ENCODE measurements at regions not wholly inside any gene's neighbourhood (a gene's known extent, or its start where the extent isn't known, plus 50 kb on each side); places are given as distances from the start of the nearest gene placed in this dataset.

GRCh38 chr5:166068547-166069335 is 2222.7 kb upstream of the WWC1 start:
- Histone ChIP-seq H3K9me3 (ENCODE audit: insufficient read depth, low read depth, low read length) (no peaks in the 10 kb centered on the region), H2AFZ (ENCODE audit: insufficient read depth, low read length, poor library complexity) (no peak overlapping the region), H4K91ac (ENCODE audit: low read depth, low read length) (no peak overlapping the region), H2BK5ac (ENCODE audit: low read depth, low read length, poor library complexity) (no peak overlapping the region), H2AK5ac (ENCODE audit: low read length) (no peak overlapping the region), H3K27ac (ENCODE audit: low read depth, low read length) (no peak overlapping the region), H4K12ac (ENCODE audit: low read depth, low read length) (no peak overlapping the region), H3K14ac (ENCODE audit: low read length) (no peak overlapping the region), H3K4me3 (ENCODE audit: low read depth, low read length) (no peak overlapping the region), H2BK120ac (ENCODE audit: insufficient read depth, low read length, poor library complexity) (no peak overlapping the region), H3K9ac (ENCODE audit: low read length) (no peak overlapping the region), H3K79me2 (ENCODE audit: control insufficient read depth, insufficient read depth, low read length, poor library complexity) (no peaks in the 10 kb centered on the region), H3K18ac (ENCODE audit: low read length) (no peak overlapping the region), H3K36me3 (ENCODE audit: control insufficient read depth in 1 of 2, insufficient read depth in 2 of 2, low read length in 2 of 2) (no peaks in the 10 kb centered on the region), H3K4me1 (ENCODE audit: control insufficient read depth in 1 of 2, insufficient read depth in 2 of 2, low read length in 2 of 2) (no peaks in the 10 kb centered on the region), H4K8ac (ENCODE audit: low read depth, low read length) (no peak overlapping the region), H3K79me1 (ENCODE audit: low read length) (no peaks in the 10 kb centered on the region), H3K4me2 (ENCODE audit: low read length) (no peak overlapping the region), H2BK12ac (ENCODE audit: low read length) (no peak overlapping the region), H3K27me3 (ENCODE audit: insufficient read depth, low read length) (no peaks in the 10 kb centered on the region), H3K23ac (ENCODE audit: low read length) (no peak overlapping the region), H3K4ac (ENCODE audit: low read depth, low read length) (no peak overlapping the region)
- peak in 1 of 2 donors; percentile 4 for DNase-seq
- WGBS (ENCODE audit: extremely low coverage, insufficient coverage, insufficient read length), result no CpG with 5 or more reads among the region's 9 CpGs

DNA sequence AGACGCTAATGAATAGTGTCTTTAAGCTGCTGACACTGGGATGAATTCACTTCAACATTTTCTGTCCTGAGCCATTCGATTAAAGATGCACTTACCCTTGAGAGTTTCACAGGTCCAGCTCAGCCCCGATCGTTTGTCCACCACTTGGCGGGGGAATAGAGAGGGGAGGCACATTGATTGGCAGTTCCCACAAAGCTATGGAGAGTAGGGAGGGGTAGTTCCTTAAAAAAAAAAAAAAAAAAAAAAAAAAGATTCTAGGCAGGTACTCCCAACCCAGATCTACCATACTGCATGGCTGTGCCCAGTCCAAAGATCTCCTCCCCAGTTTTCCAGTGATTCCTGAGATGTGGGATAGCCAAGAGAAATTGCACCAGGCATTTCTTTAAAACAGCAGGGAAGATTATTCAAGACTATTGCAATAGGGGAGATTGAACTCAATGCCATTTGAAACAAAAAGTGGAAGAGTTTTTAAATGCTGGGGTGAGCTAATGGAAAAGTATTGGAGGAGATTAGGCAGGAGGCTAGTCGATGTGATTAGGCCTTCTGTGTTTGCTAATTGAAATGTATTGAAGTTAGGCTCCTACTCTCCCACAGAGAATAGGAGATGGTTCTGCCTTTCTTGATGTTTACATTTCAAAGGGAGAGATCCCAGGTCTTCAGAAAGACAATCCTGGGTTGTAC is 2217.4 kb upstream of the WWC1 start:
- H2BK12ac ChIP-seq (ENCODE audit: low read length), result no peak overlapping the region
- no peak overlapping the region for H4K91ac ChIP-seq (ENCODE audit: low read depth, low read length)
- H2AFZ ChIP-seq (ENCODE audit: insufficient read depth, low read length, poor library complexity), result no peak overlapping the region
- no peak overlapping the region for H3K4ac ChIP-seq (ENCODE audit: low read depth, low read length)
- H3K79me2 ChIP-seq (ENCODE audit: control insufficient read depth, insufficient read depth, low read length, poor library complexity), result no peaks in the 10 kb centered on the region
- H3K9me3 ChIP-seq (ENCODE audit: insufficient read depth, low read depth, low read length), result no peaks in the 10 kb centered on the region
- no peak overlapping the region for H3K4me3 ChIP-seq (ENCODE audit: low read depth, low read length)
- H3K36me3 ChIP-seq (ENCODE audit: control insufficient read depth in 1 of 2, insufficient read depth in 2 of 2, low read length in 2 of 2), result no peaks in the 10 kb centered on the region
- no peak overlapping the region for H4K8ac ChIP-seq (ENCODE audit: low read depth, low read length)
- no peak overlapping the region for H4K12ac ChIP-seq (ENCODE audit: low read depth, low read length)
- no peak overlapping the region for H2BK120ac ChIP-seq (ENCODE audit: insufficient read depth, low read length, poor library complexity)
- H2AK5ac ChIP-seq (ENCODE audit: low read length), result no peak overlapping the region
- H3K79me1 ChIP-seq (ENCODE audit: low read length), result no peaks in the 10 kb centered on the region
- H3K27me3 ChIP-seq (ENCODE audit: insufficient read depth, low read length), result no peaks in the 10 kb centered on the region
- no CpG with 5 or more reads among the region's 6 CpGs for WGBS (ENCODE audit: extremely low coverage, insufficient coverage, insufficient read length)
- no peak overlapping the region for H3K14ac ChIP-seq (ENCODE audit: low read length)
- no peak overlapping the region for H3K4me2 ChIP-seq (ENCODE audit: low read length)
- no peak for DNase-seq
- H3K18ac ChIP-seq (ENCODE audit: low read length), result no peak overlapping the region
- H3K9ac ChIP-seq (ENCODE audit: low read length), result no peak overlapping the region
- no peaks in the 10 kb centered on the region for H3K4me1 ChIP-seq (ENCODE audit: control insufficient read depth in 1 of 2, insufficient read depth in 2 of 2, low read length in 2 of 2)
- no peak overlapping the region for H3K23ac ChIP-seq (ENCODE audit: low read length)
- H3K27ac ChIP-seq (ENCODE audit: low read depth, low read length), result no peak overlapping the region
- H2BK5ac ChIP-seq (ENCODE audit: low read depth, low read length, poor library complexity), result no peak overlapping the region

- no peak overlapping the region for H2BK120ac ChIP-seq (ENCODE audit: insufficient read depth, low read length, poor library complexity)
- DNase-seq, result no peak
- WGBS (ENCODE audit: extremely low coverage, insufficient coverage, insufficient read length), result no CpG with 5 or more reads among the region's 5 CpGs
These were observed 2216.6 kb upstream of the WWC1 start for GRCh38 chr5:166074582-166075481.

GRCh38 chr5:166083183-166083959 is 2208.1 kb upstream of the WWC1 start:
- H3K79me2 ChIP-seq (ENCODE audit: control insufficient read depth, insufficient read depth, low read length, poor library complexity), result no peaks in the 10 kb centered on the region
- no peak overlapping the region for H3K9ac ChIP-seq (ENCODE audit: low read length)
- H3K4ac ChIP-seq (ENCODE audit: low read depth, low read length), result no peak overlapping the region
- H4K12ac ChIP-seq (ENCODE audit: low read depth, low read length), result no peak overlapping the region
- no peak overlapping the region for H2BK120ac ChIP-seq (ENCODE audit: insufficient read depth, low read length, poor library complexity)
- no peak overlapping the region for H3K23ac ChIP-seq (ENCODE audit: low read length)
- no peak overlapping the region for H2AFZ ChIP-seq (ENCODE audit: insufficient read depth, low read length, poor library complexity)
- H3K4me2 ChIP-seq (ENCODE audit: low read length), result no peak overlapping the region
- H3K27me3 ChIP-seq (ENCODE audit: insufficient read depth, low read length), result no peaks in the 10 kb centered on the region
- no peak overlapping the region for H3K27ac ChIP-seq (ENCODE audit: low read depth, low read length)
- no peak overlapping the region for H3K4me3 ChIP-seq (ENCODE audit: low read depth, low read length)
- no peak overlapping the region for H4K8ac ChIP-seq (ENCODE audit: low read depth, low read length)
- H2BK12ac ChIP-seq (ENCODE audit: low read length), result no peak overlapping the region
- no peak overlapping the region for H4K91ac ChIP-seq (ENCODE audit: low read depth, low read length)
- H3K18ac ChIP-seq (ENCODE audit: low read length), result no peak overlapping the region
- H3K79me1 ChIP-seq (ENCODE audit: low read length), result no peaks in the 10 kb centered on the region
- H3K14ac ChIP-seq (ENCODE audit: low read length), result no peak overlapping the region
- H2AK5ac ChIP-seq (ENCODE audit: low read length), result no peak overlapping the region
- H2BK5ac ChIP-seq (ENCODE audit: low read depth, low read length, poor library complexity), result no peak overlapping the region
- DNase-seq, result peak in 1 of 2 donors; percentile 9
- WGBS (ENCODE audit: extremely low coverage, insufficient coverage, insufficient read length), result no CpG with 5 or more reads among the region's 11 CpGs
- H3K36me3 ChIP-seq (ENCODE audit: control insufficient read depth in 1 of 2, insufficient read depth in 2 of 2, low read length in 2 of 2), result no peaks in the 10 kb centered on the region
- H3K9me3 ChIP-seq (ENCODE audit: insufficient read depth, low read depth, low read length), result no peaks in the 10 kb centered on the region
- H3K4me1 ChIP-seq (ENCODE audit: control insufficient read depth in 1 of 2, insufficient read depth in 2 of 2, low read length in 2 of 2), result no peaks in the 10 kb centered on the region

More at GRCh38 chr5:166074582-166075481, 2216.6 kb upstream of the WWC1 start:
- no peaks in the 10 kb centered on the region for H3K79me1 ChIP-seq (ENCODE audit: low read length)
- H3K9ac ChIP-seq (ENCODE audit: low read length), result no peak overlapping the region
- H4K12ac ChIP-seq (ENCODE audit: low read depth, low read length), result no peak overlapping the region
- H3K14ac ChIP-seq (ENCODE audit: low read length), result no peak overlapping the region
- no peak overlapping the region for H2BK5ac ChIP-seq (ENCODE audit: low read depth, low read length, poor library complexity)
- H3K18ac ChIP-seq (ENCODE audit: low read length), result no peak overlapping the region
- no peak overlapping the region for H3K23ac ChIP-seq (ENCODE audit: low read length)
- no peak overlapping the region for H4K8ac ChIP-seq (ENCODE audit: low read depth, low read length)
- H3K27ac ChIP-seq (ENCODE audit: low read depth, low read length), result no peak overlapping the region
- H2BK12ac ChIP-seq (ENCODE audit: low read length), result no peak overlapping the region
- H2AK5ac ChIP-seq (ENCODE audit: low read length), result no peak overlapping the region
- no peak overlapping the region for H3K4me3 ChIP-seq (ENCODE audit: low read depth, low read length)
- H2AFZ ChIP-seq (ENCODE audit: insufficient read depth, low read length, poor library complexity), result no peak overlapping the region
- no peak overlapping the region for H3K4me2 ChIP-seq (ENCODE audit: low read length)
- no peaks in the 10 kb centered on the region for H3K79me2 ChIP-seq (ENCODE audit: control insufficient read depth, insufficient read depth, low read length, poor library complexity)
- no peak overlapping the region for H3K4ac ChIP-seq (ENCODE audit: low read depth, low read length)
- H3K27me3 ChIP-seq (ENCODE audit: insufficient read depth, low read length), result no peaks in the 10 kb centered on the region
- H3K4me1 ChIP-seq (ENCODE audit: control insufficient read depth in 1 of 2, insufficient read depth in 2 of 2, low read length in 2 of 2), result no peaks in the 10 kb centered on the region
- H4K91ac ChIP-seq (ENCODE audit: low read depth, low read length), result no peak overlapping the region
- no peaks in the 10 kb centered on the region for H3K9me3 ChIP-seq (ENCODE audit: insufficient read depth, low read depth, low read length)
- H3K36me3 ChIP-seq (ENCODE audit: control insufficient read depth in 1 of 2, insufficient read depth in 2 of 2, low read length in 2 of 2), result no peaks in the 10 kb centered on the region

Measured in trophoblast cell (in vitro differentiated cells and primary cell).